Gastrocnemius medialis (tissue), 4 donors: ENCODE measurements at regions not wholly inside any gene's neighbourhood (a gene's known extent, or its start where the extent isn't known, plus 50 kb on each side); places are given as distances from the start of the nearest gene placed in this dataset.
A peak's percentile ranks its signal among the peaks of the same experiment; 100 is the strongest.

ENCODE experiments used
- ATAC-seq, 2 donors: fragments of 150-250 bp; one replicate each; pipeline ENCODE4 v1.9.1; 2016
- DNase-seq, 2 donors: peaks; one replicate each; pipeline ENCODE4 v3.0.0-alpha.2; 2019
- H3K27ac ChIP-seq, 4 donors: fragments of 200-600 bp; sonication (generic); 1 replicate in 1 of 4; 2 replicates in 3 of 4; pipeline ENCODE4 v1.5.1; 2016 to 2018; ENCODE audit warnings: mild to moderate bottlenecking in 2 of 4, moderate library complexity in 1 of 4
- H3K27me3 ChIP-seq, 3 donors: fragments of 200-600 bp; sonication (generic) in 2 of 3; 1 replicate in 1 of 3; 2 replicates in 2 of 3; pipeline versions ENCODE4 v1.5.1 to v1.6.0; 2016 to 2019; ENCODE audit warnings: mild to moderate bottlenecking in 1 of 3, moderate library complexity in 1 of 3
- H3K36me3 ChIP-seq, 2 donors: fragments of 200-600 bp; sonication (generic) in 1 of 2; one replicate each; pipeline ENCODE4 v1.5.1; 2017 to 2018
- H3K4me1 ChIP-seq, 2 donors: fragments of 200-600 bp; sonication (generic) in 1 of 2; one replicate each; pipeline ENCODE4 v1.5.1; 2016 to 2017; ENCODE audit warnings: mild to moderate bottlenecking in 2 of 2
- H3K4me3 ChIP-seq, 4 donors: fragments of 200-600 bp; sonication (generic) in 3 of 4; 1 replicate in 1 of 4; 2 replicates in 3 of 4; pipeline ENCODE4 v1.5.1; 2016 to 2019; ENCODE audit warnings: mild to moderate bottlenecking in 2 of 4
- H3K9me3 ChIP-seq, 3 donors: fragments of 200-600 bp; sonication (generic) in 2 of 3; 1 replicate in 1 of 3; 2 replicates in 2 of 3; pipeline ENCODE4 v1.5.1; 2016 to 2019
- CTCF ChIP-seq, 5 experiments: fragments of 450-650 bp in 3 of 5; fragments of 200-600 bp in 2 of 5; sonication (generic) in 2 of 5; IDR thresholded peaks in 4 of 5; conservative IDR thresholded peaks in 1 of 5; 1 replicate in 4 of 5; 2 replicates in 1 of 5; pipeline ENCODE4 v1.5.1; 2016 to 2019; ENCODE audit warnings: antibody characterized with exemption in 5 of 5, mild to moderate bottlenecking in 3 of 5, moderate library complexity in 3 of 5
- POLR2A ChIP-seq, 2 donors: fragments of 450-650 bp; IDR thresholded peaks; one replicate each; pipeline ENCODE4 v1.6.1; 2017; ENCODE audit warnings: antibody characterized with exemption in 2 of 2, mild to moderate bottlenecking in 2 of 2, moderate library complexity in 2 of 2
- in situ Hi-C, 4 donors: fragments of 200-750 bp; cut with MboI; loops; one replicate each; pipeline versions ENCODE4 v1.15.0 to v1.8.0; 2017; ENCODE audit warnings: low sequenced_read_pairs in 4 of 4
- intact Hi-C: fragments of 100-400 bp; cut with DNase I; formaldehyde crosslinking; loops from one replicate; pipeline ENCODE4 v1.15.1; 2023; ENCODE audit warnings: low total_unique reads

- no peak overlapping the region for H3K4me3 ChIP-seq
- no peak overlapping the region for H3K27ac ChIP-seq
- no peaks in the 10 kb centered on the region for H3K9me3 ChIP-seq
- ATAC-seq (no peak), DNase-seq (no peak)
- in situ Hi-C loops (no loop called here), intact Hi-C loops (no loop called here)
- H3K36me3 ChIP-seq, result no peaks in the 10 kb centered on the region
- no peaks in the 10 kb centered on the region for H3K27me3 ChIP-seq
- H3K4me1 ChIP-seq, result peaks cover 0 to 6% of the 10 kb centered on the region in 2 donors
- TF ChIP-seq CTCF (IDR thresholded peaks at IDR 0.05 in 4 of 5, conservative IDR thresholded peaks at IDR 0.05 in 1 of 5) (no peak), POLR2A (IDR thresholded peaks at IDR 0.05) (no peak)
Measured at GRCh38 chr3:84742915-84743425, 215.8 kb upstream of the CADM2 start.

- H3K9me3 ChIP-seq, result no peaks in the 10 kb centered on the region
- H3K36me3 ChIP-seq, result no peaks in the 10 kb centered on the region
- ATAC-seq (no peak), DNase-seq (no peak)
- TF ChIP-seq CTCF (IDR thresholded peaks at IDR 0.05 in 4 of 5, conservative IDR thresholded peaks at IDR 0.05 in 1 of 5), result no peak
- no peak for TF ChIP-seq POLR2A (IDR thresholded peaks at IDR 0.05)
- H3K27me3 ChIP-seq, result no peaks in the 10 kb centered on the region
- H3K4me3 ChIP-seq, result no peak overlapping the region
- in situ Hi-C loops (no loop called here), intact Hi-C loops (no loop called here)
- H3K27ac ChIP-seq, result no peak overlapping the region
- no peaks in the 10 kb centered on the region for H3K4me1 ChIP-seq
Measured at GRCh38 chr3:84744130-84744529, 214.7 kb upstream of the CADM2 start.

- H3K36me3 ChIP-seq, result no peaks in the 10 kb centered on the region
- intact Hi-C loops, result no loop called here
- H3K27me3 ChIP-seq, result no peaks in the 10 kb centered on the region
- no peak overlapping the region for H3K4me3 ChIP-seq
- in situ Hi-C loops, result no loop called here
- H3K4me1 ChIP-seq, result no peaks in the 10 kb centered on the region
- H3K9me3 ChIP-seq, result no peaks in the 10 kb centered on the region
- DNase-seq (no peak), ATAC-seq (no peak)
- no peak overlapping the region for H3K27ac ChIP-seq
- TF ChIP-seq POLR2A (IDR thresholded peaks at IDR 0.05), result no peak
- no peak for TF ChIP-seq CTCF (IDR thresholded peaks at IDR 0.05 in 4 of 5, conservative IDR thresholded peaks at IDR 0.05 in 1 of 5)
Measured at GRCh38 chr3:84755860-84756259, 202.9 kb upstream of the CADM2 start.

- Histone ChIP-seq H3K36me3 (no peaks in the 10 kb centered on the region), H3K4me3 (no peak overlapping the region), H3K27me3 (no peaks in the 10 kb centered on the region), H3K9me3 (no peaks in the 10 kb centered on the region), H3K27ac (no peak overlapping the region), H3K4me1 (no peaks in the 10 kb centered on the region)
- no peak for TF ChIP-seq POLR2A (IDR thresholded peaks at IDR 0.05)
- TF ChIP-seq CTCF (IDR thresholded peaks at IDR 0.05 in 4 of 5, conservative IDR thresholded peaks at IDR 0.05 in 1 of 5), result no peak
- no peak for DNase-seq
- ATAC-seq, result no peak
- intact Hi-C loops, result no loop called here
- in situ Hi-C loops, result no loop called here
Measured at GRCh38 chr3:84759361-84759760, 199.4 kb upstream of the CADM2 start.

GRCh38 chr3:84772841-84773240 is 185.9 kb upstream of the CADM2 start:
- ATAC-seq (no peak), DNase-seq (no peak)
- no peaks in the 10 kb centered on the region for H3K27me3 ChIP-seq
- H3K4me3 ChIP-seq, result no peak overlapping the region
- intact Hi-C loops (no loop called here), in situ Hi-C loops (no loop called here)
- H3K36me3 ChIP-seq, result no peaks in the 10 kb centered on the region
- TF ChIP-seq CTCF (IDR thresholded peaks at IDR 0.05 in 4 of 5, conservative IDR thresholded peaks at IDR 0.05 in 1 of 5) (peak in 1 of 5 experiments; percentile 7), POLR2A (IDR thresholded peaks at IDR 0.05) (no peak)
- H3K27ac ChIP-seq, result no peak overlapping the region
- no peaks in the 10 kb centered on the region for H3K9me3 ChIP-seq
- H3K4me1 ChIP-seq, result no peaks in the 10 kb centered on the region
